H9 (cell line): ENCODE measurements at regions not wholly inside any gene's neighbourhood (a gene's known extent, or its start where the extent isn't known, plus 50 kb on each side); places are given as distances from the start of the nearest gene placed in this dataset.

Source experiments
- DNase-seq: peaks from one replicate; pipeline ENCODE4 v3.0.0-alpha.2; 2017
- H2AFZ ChIP-seq: one replicate; pipeline ENCODE4 v1.6.1; 2013; ENCODE audit warnings: mild to moderate bottlenecking, low read length, control low read depth, moderate library complexity
- H2AK5ac ChIP-seq: 2 replicates; pipeline ENCODE4 v1.6.1; 2013; ENCODE audit warnings: low read length, control low read depth, mixed read lengths; ENCODE audit not compliant: insufficient read length
- H2BK120ac ChIP-seq: one replicate; pipeline ENCODE4 v1.6.1; 2013; ENCODE audit warnings: low read depth, mild to moderate bottlenecking, low read length, control low read depth, inconsistent platforms; ENCODE audit not compliant: poor library complexity, severe bottlenecking
- H2BK12ac ChIP-seq: 2 replicates; pipeline ENCODE4 v1.6.1; 2013; ENCODE audit warnings: low read length, control low read depth, mixed read lengths, low read depth; ENCODE audit not compliant: insufficient read length
- H2BK15ac ChIP-seq: 2 replicates; pipeline ENCODE4 v1.6.1; 2013; ENCODE audit warnings: low read depth, low read length, control low read depth
- H2BK20ac ChIP-seq: one replicate; pipeline ENCODE4 v1.6.1; 2013; ENCODE audit warnings: low read depth, mild to moderate bottlenecking, low read length, control low read depth, inconsistent platforms; ENCODE audit not compliant: poor library complexity, severe bottlenecking
- H2BK5ac ChIP-seq: 2 replicates; pipeline ENCODE4 v1.6.1; 2013; ENCODE audit warnings: low read length, control low read depth, mixed read lengths; ENCODE audit not compliant: insufficient read length
- H3K14ac ChIP-seq: 2 replicates; pipeline ENCODE4 v1.6.1; 2013; ENCODE audit warnings: low read length, control low read depth; ENCODE audit not compliant: insufficient read depth
- H3K18ac ChIP-seq: 2 replicates; pipeline ENCODE4 v1.6.1; 2013; ENCODE audit warnings: low read depth, mild to moderate bottlenecking, mixed read lengths, low read length, control low read depth; ENCODE audit not compliant: insufficient read length
- H3K23ac ChIP-seq: 2 replicates; pipeline ENCODE4 v1.6.1; 2013; ENCODE audit warnings: low read length, control low read depth, mixed read lengths, low read depth; ENCODE audit not compliant: insufficient read length
- H3K23me2 ChIP-seq: 2 replicates; pipeline ENCODE4 v1.6.1; 2013; ENCODE audit warnings: low read depth, mild to moderate bottlenecking, mixed read lengths, low read length, control low read depth; ENCODE audit not compliant: insufficient read length, poor library complexity, severe bottlenecking
- H3K27ac ChIP-seq: 2 replicates; pipeline ENCODE4 v1.5.1; 2013; ENCODE audit warnings: low read length, control low read depth, mixed read lengths, low read depth; ENCODE audit not compliant: insufficient read length
- H3K27me3 ChIP-seq: 2 replicates; pipeline ENCODE4 v1.6.1; 2013; ENCODE audit warnings: low read length, control low read depth, inconsistent platforms; ENCODE audit not compliant: insufficient read depth
- H3K4ac ChIP-seq: 2 replicates; pipeline ENCODE4 v1.6.1; 2013; ENCODE audit warnings: low read depth, mild to moderate bottlenecking, control low read depth, inconsistent platforms, low read length, moderate library complexity
- H3K4me1 ChIP-seq: 2 replicates; pipeline ENCODE4 v1.6.1; 2013; ENCODE audit warnings: low read length, control low read depth, inconsistent platforms; ENCODE audit not compliant: insufficient read depth
- H3K4me2 ChIP-seq: 2 replicates; pipeline ENCODE4 v1.6.1; 2013; ENCODE audit warnings: low read length, control low read depth, mixed read lengths; ENCODE audit not compliant: insufficient read length, insufficient read depth
- H3K56ac ChIP-seq: 2 replicates; pipeline ENCODE4 v1.6.1; 2013; ENCODE audit warnings: low read depth, mild to moderate bottlenecking, mixed read lengths, low read length, control low read depth; ENCODE audit not compliant: insufficient read length
- H3K79me1 ChIP-seq: 2 replicates; pipeline ENCODE4 v1.6.1; 2013; ENCODE audit warnings: low read depth, mild to moderate bottlenecking, moderate library complexity, low read length, control low read depth, inconsistent platforms; ENCODE audit not compliant: insufficient read depth, poor library complexity, severe bottlenecking
- H3K79me2 ChIP-seq: 2 replicates; pipeline ENCODE4 v1.6.1; 2013; ENCODE audit warnings: low read length, control low read depth, inconsistent platforms; ENCODE audit not compliant: insufficient read depth
- H3K9ac ChIP-seq: 2 replicates; pipeline ENCODE4 v1.6.1; 2013; ENCODE audit warnings: low read length, control low read depth, mixed read lengths; ENCODE audit not compliant: insufficient read length; ENCODE audit errors: extremely low read depth
- H3K9me3 ChIP-seq: one replicate; pipeline ENCODE4 v1.6.1; 2013; ENCODE audit warnings: low read depth, low read length, inconsistent platforms; ENCODE audit not compliant: control insufficient read depth
- H3T11ph ChIP-seq: one replicate; pipeline ENCODE4 v1.6.1; 2013; ENCODE audit warnings: mild to moderate bottlenecking, low read length, control low read depth, inconsistent platforms
- H4K20me1 ChIP-seq: one replicate; pipeline ENCODE4 v1.6.1; 2013; ENCODE audit not compliant: control insufficient read depth, insufficient read length, insufficient read depth
- H4K5ac ChIP-seq: 2 replicates; pipeline ENCODE4 v1.6.1; 2013; ENCODE audit warnings: low read depth, mild to moderate bottlenecking, mixed read lengths, low read length, control low read depth; ENCODE audit not compliant: insufficient read length
- H4K8ac ChIP-seq: replicated peaks from 2 replicates; pipeline ENCODE4 v1.6.1; 2013; ENCODE audit warnings: low read length, control low read depth, mixed read lengths, low read depth; ENCODE audit not compliant: insufficient read length
- H4K91ac ChIP-seq: 2 replicates; pipeline ENCODE4 v1.6.1; 2013; ENCODE audit warnings: low read depth, mild to moderate bottlenecking, moderate library complexity, mixed read lengths, low read length, control low read depth; ENCODE audit not compliant: insufficient read length
- H3K27ac Mint-ChIP-seq, 3 experiments: 2 replicates in 2 of 3; 3 replicates in 1 of 3; pipeline ENCODE4 v1.8.0; 2020 to 2021; ENCODE audit warnings: mixed read lengths in 3 of 3, mild to moderate bottlenecking in 1 of 3, moderate library complexity in 1 of 3
- H3K27me3 Mint-ChIP-seq: 2 replicates; pipeline ENCODE4 v1.8.0; 2021; ENCODE audit warnings: low read depth, mild to moderate bottlenecking, moderate library complexity, mixed read lengths
- H3K36me3 Mint-ChIP-seq, 3 experiments: 2 replicates in 2 of 3; 3 replicates in 1 of 3; pipeline ENCODE4 v1.8.0; 2020 to 2021; ENCODE audit warnings: low read depth in 3 of 3, mixed read lengths in 3 of 3; ENCODE audit not compliant: insufficient read depth in 1 of 3
- H3K4me1 Mint-ChIP-seq, 2 experiments: 2 replicates each; pipeline ENCODE4 v1.8.0; 2020; ENCODE audit warnings: mixed read lengths in 2 of 2
- H3K4me3 Mint-ChIP-seq, 2 experiments: 2 replicates in 1 of 2; 3 replicates in 1 of 2; pipeline ENCODE4 v1.8.0; 2020 to 2021; ENCODE audit warnings: mild to moderate bottlenecking in 2 of 2, mixed read lengths in 2 of 2, moderate library complexity in 1 of 2
- H3K9me3 Mint-ChIP-seq, 2 experiments: 2 replicates in 1 of 2; 3 replicates in 1 of 2; pipeline ENCODE4 v1.8.0; 2020; ENCODE audit warnings: mild to moderate bottlenecking in 2 of 2, mixed read lengths in 2 of 2, moderate library complexity in 1 of 2
- CTCF ChIP-seq: fragments of 200-600 bp; sonication (generic); conservative IDR thresholded peaks from 3 replicates; pipeline ENCODE4 v1.8.0; 2021; ENCODE audit warnings: antibody characterized with exemption, mild to moderate bottlenecking
- WGBS: extraction: QIAGEN DNeasy Blood & Tissue Kit; methylation state at CpG from one replicate; pipeline ENCODE4 v1.1.7; 2013; ENCODE audit warnings: missing lambda C conversion rate, low lambda C conversion rate, mixed read lengths; ENCODE audit not compliant: insufficient read length; ENCODE audit errors: extremely low coverage; 5-methylcytosine and 5-hydroxymethylcytosine counted together

DNA sequence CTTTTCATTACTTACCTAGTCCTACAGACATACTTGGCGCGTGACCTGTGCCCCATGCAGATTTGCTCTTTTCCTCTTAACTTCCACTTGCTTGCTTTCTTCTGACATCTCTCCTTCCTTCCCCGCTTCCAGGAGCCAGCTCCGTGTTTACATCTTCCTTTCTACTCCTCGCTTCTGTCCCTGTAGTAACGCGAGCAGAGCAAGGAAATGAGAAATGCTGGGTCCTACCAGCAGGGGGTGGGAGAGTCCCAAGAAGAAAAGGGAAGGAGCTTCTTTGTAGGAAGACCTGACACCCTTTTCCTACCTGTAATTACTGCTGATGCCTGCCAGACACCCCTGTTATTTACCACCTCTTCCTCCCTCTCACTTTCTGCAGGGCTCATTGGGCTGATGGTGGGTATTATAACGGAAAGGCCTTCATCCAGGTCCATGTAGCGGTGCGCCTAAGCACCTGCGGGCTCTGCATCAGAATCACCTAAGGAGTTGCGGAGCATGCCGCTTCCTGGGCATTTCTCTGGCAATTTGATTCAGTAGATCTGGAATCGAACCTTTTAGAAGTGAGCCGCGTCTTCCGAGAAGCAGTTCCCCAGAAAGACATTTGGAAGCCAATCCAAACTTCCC is 1260.8 kb upstream of the WWC1 start:
- Histone ChIP-seq H3T11ph (no peak overlapping the region), H3K9me3 (no peaks in the 10 kb centered on the region), H3K14ac (no peak overlapping the region), H4K5ac (no peak overlapping the region), H4K91ac (no peak overlapping the region), H2BK120ac (no peak overlapping the region), H3K4ac (no peak overlapping the region), H3K79me1 (no peaks in the 10 kb centered on the region), H2BK12ac (no peak overlapping the region), H3K4me2 (no peak overlapping the region), H2AFZ (no peak overlapping the region), H3K23ac (no peak overlapping the region), H3K56ac (no peak overlapping the region), H2AK5ac (no peak overlapping the region), H3K27me3 (no peaks in the 10 kb centered on the region), H3K27ac (no peak overlapping the region), H3K18ac (no peak overlapping the region), H4K8ac (no peak overlapping the region), H3K4me1 (no peaks in the 10 kb centered on the region), H2BK5ac (no peak overlapping the region), H3K23me2 (no peaks in the 10 kb centered on the region), H2BK15ac (no peak overlapping the region), H2BK20ac (no peak overlapping the region), H3K79me2 (no peaks in the 10 kb centered on the region), H3K9ac (no peak overlapping the region), H4K20me1 (no peaks in the 10 kb centered on the region)
- peak; percentile 86 for DNase-seq
- peak; percentile 80 for TF ChIP-seq CTCF
- Mint-ChIP-seq H3K4me3 (no peak overlapping the region), H3K4me1 (peaks cover 6 to 10% of the 10 kb centered on the region in 2 experiments), H3K9me3 (no peaks in the 10 kb centered on the region), H3K36me3 (no peaks in the 10 kb centered on the region), H3K27me3 (no peaks in the 10 kb centered on the region), H3K27ac (peak overlapping the region in 1 of 3 experiments; percentile 3; a peak in 1 of 7 replicates)
- WGBS: no CpG with 5 or more reads among the region's 17 CpGs
